SU-DHL-6 (cell line): ENCODE measurements at regions not wholly inside any gene's neighbourhood (a gene's known extent, or its start where the extent isn't known, plus 50 kb on each side); places are given as distances from the start of the nearest gene placed in this dataset.

Source experiments
- H2AFZ ChIP-seq: fragments of 200-600 bp; sonication (generic); 2 replicates; pipeline ENCODE4 v1.6.1; 2014; ENCODE audit warnings: low read depth, mild to moderate bottlenecking, moderate library complexity, mixed read lengths, antibody characterized with exemption, low read length; ENCODE audit not compliant: severe bottlenecking
- H3F3A ChIP-seq: fragments of 200-600 bp; shearing (Covaris generic); 2 replicates; pipeline ENCODE4 v1.6.0; 2016; ENCODE audit warnings: antibody characterized with exemption, mild to moderate bottlenecking; ENCODE audit not compliant: insufficient read depth
- H3K27ac ChIP-seq: fragments of 200-600 bp; sonication (generic); 2 replicates; pipeline ENCODE4 v1.5.1; 2016; ENCODE audit warnings: low read depth, mild to moderate bottlenecking, low read length, moderate library complexity, mixed read lengths
- H3K27me3 ChIP-seq: fragments of 200-600 bp; sonication (generic), shearing (Covaris generic); 2 replicates; pipeline ENCODE4 v1.6.0; 2014; ENCODE audit warnings: mild to moderate bottlenecking, low read length
- H3K36me3 ChIP-seq: fragments of 200-600 bp; sonication (generic); 2 replicates; pipeline ENCODE4 v1.6.1; 2014; ENCODE audit warnings: mild to moderate bottlenecking, low read length, mixed read lengths
- H3K4me2 ChIP-seq: fragments of 300-600, 200-600 bp; shearing (Covaris generic), sonication (generic); 2 replicates; pipeline ENCODE4 v1.6.0; 2014; ENCODE audit warnings: low read length, low read depth, mild to moderate bottlenecking; ENCODE audit not compliant: poor library complexity, severe bottlenecking
- H3K4me3 ChIP-seq: fragments of 200-600 bp; sonication (generic); 2 replicates; pipeline ENCODE4 v1.5.1; 2014; ENCODE audit warnings: antibody characterized with exemption, low read length, mild to moderate bottlenecking, mixed read lengths; ENCODE audit not compliant: insufficient read depth, poor library complexity, severe bottlenecking
- H3K79me2 ChIP-seq: fragments of 200-600 bp; sonication (generic); 2 replicates; pipeline ENCODE4 v1.6.1; 2014; ENCODE audit warnings: mild to moderate bottlenecking, low read length, moderate library complexity; ENCODE audit not compliant: insufficient read depth
- H3K9ac ChIP-seq: fragments of 200-600 bp; sonication (generic); 2 replicates; pipeline ENCODE4 v1.7.0; 2014; ENCODE audit warnings: mild to moderate bottlenecking, low read length
- H3K9me2 ChIP-seq: fragments of 200-600 bp; sonication (generic); replicated peaks from 2 replicates; pipeline ENCODE4 v1.6.1; 2014; ENCODE audit warnings: low read length; ENCODE audit not compliant: insufficient read depth
- H3K9me3 ChIP-seq: fragments of 200-600 bp; sonication (generic); 2 replicates; pipeline ENCODE4 v1.6.1; 2014; ENCODE audit warnings: low read length, mixed read lengths; ENCODE audit not compliant: insufficient read depth
- H4K20me1 ChIP-seq: fragments of 200-600 bp; sonication (generic); 2 replicates; pipeline ENCODE4 v1.6.1; 2014; ENCODE audit warnings: low read depth, mild to moderate bottlenecking, antibody characterized with exemption, low read length, moderate library complexity, mixed read lengths
- EZH2phosphoT487 ChIP-seq: fragments of 200-600 bp; sonication (generic), shearing (Covaris generic); conservative IDR thresholded peaks from 2 replicates; pipeline ENCODE4 v1.6.1; 2018; ENCODE audit warnings: mild to moderate bottlenecking, antibody characterized with exemption, low read length, moderate library complexity, mixed read lengths
- TF ChIP-seq, protein P1 (sequence below): fragments of 200-600 bp; sonication (generic); IDR thresholded peaks from one replicate; pipeline ENCODE4 v1.5.1; 2017; ENCODE audit warnings: antibody characterized with exemption, mild to moderate bottlenecking, low read length, moderate library complexity; ENCODE audit not compliant: insufficient read depth, poor library complexity, severe bottlenecking

GRCh38 chr6:22145823-22146677 lies 150.8 kb downstream of the PRL start:
- Histone ChIP-seq H3K9ac (no peak overlapping the region), H3K27me3 (no peaks in the 10 kb centered on the region), H3K4me2 (no peak overlapping the region), H3K36me3 (no peaks in the 10 kb centered on the region), H3K27ac (no peak overlapping the region), H3K79me2 (no peaks in the 10 kb centered on the region), H3K9me2 (no peaks in the 10 kb centered on the region), H3K9me3 (no peaks in the 10 kb centered on the region), H3F3A (no peaks in the 10 kb centered on the region), H2AFZ (no peak overlapping the region), H4K20me1 (no peaks in the 10 kb centered on the region), H3K4me3 (no peak overlapping the region)
- no peak for TF ChIP-seq EZH2phosphoT487
- TF ChIP-seq, protein P1, sequence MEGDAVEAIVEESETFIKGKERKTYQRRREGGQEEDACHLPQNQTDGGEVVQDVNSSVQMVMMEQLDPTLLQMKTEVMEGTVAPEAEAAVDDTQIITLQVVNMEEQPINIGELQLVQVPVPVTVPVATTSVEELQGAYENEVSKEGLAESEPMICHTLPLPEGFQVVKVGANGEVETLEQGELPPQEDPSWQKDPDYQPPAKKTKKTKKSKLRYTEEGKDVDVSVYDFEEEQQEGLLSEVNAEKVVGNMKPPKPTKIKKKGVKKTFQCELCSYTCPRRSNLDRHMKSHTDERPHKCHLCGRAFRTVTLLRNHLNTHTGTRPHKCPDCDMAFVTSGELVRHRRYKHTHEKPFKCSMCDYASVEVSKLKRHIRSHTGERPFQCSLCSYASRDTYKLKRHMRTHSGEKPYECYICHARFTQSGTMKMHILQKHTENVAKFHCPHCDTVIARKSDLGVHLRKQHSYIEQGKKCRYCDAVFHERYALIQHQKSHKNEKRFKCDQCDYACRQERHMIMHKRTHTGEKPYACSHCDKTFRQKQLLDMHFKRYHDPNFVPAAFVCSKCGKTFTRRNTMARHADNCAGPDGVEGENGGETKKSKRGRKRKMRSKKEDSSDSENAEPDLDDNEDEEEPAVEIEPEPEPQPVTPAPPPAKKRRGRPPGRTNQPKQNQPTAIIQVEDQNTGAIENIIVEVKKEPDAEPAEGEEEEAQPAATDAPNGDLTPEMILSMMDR: no peak

- TF ChIP-seq, protein P1: no peak
- TF ChIP-seq EZH2phosphoT487: no peak
- no peaks in the 10 kb centered on the region for H3K27me3 ChIP-seq
- H3K79me2 ChIP-seq: no peaks in the 10 kb centered on the region
- H3K4me3 ChIP-seq: no peak overlapping the region
- H3K9me2 ChIP-seq: no peaks in the 10 kb centered on the region
- H3F3A ChIP-seq: no peaks in the 10 kb centered on the region
- no peak overlapping the region for H2AFZ ChIP-seq
- no peaks in the 10 kb centered on the region for H4K20me1 ChIP-seq
- H3K9me3 ChIP-seq: no peaks in the 10 kb centered on the region
- H3K36me3 ChIP-seq: no peaks in the 10 kb centered on the region
- H3K9ac ChIP-seq: no peak overlapping the region
- no peak overlapping the region for H3K4me2 ChIP-seq
- H3K27ac ChIP-seq: no peak overlapping the region
Observed at GRCh38 chr6:22146678-22146930, 150.2 kb downstream of the PRL start.

GRCh38 chr6:22146931-22147701 lies 149.7 kb downstream of the PRL start:
- Histone ChIP-seq H2AFZ (no peak overlapping the region), H3K36me3 (no peaks in the 10 kb centered on the region), H3K79me2 (no peaks in the 10 kb centered on the region), H3K27ac (no peak overlapping the region), H3K4me2 (no peak overlapping the region), H3K9ac (no peak overlapping the region), H3F3A (no peaks in the 10 kb centered on the region), H4K20me1 (no peaks in the 10 kb centered on the region), H3K27me3 (no peaks in the 10 kb centered on the region), H3K4me3 (no peak overlapping the region), H3K9me2 (no peaks in the 10 kb centered on the region), H3K9me3 (no peaks in the 10 kb centered on the region)
- TF ChIP-seq, protein P1: no peak
- TF ChIP-seq EZH2phosphoT487: no peak
